Breast epithelium (tissue), 4 donors: ENCODE measurements at regions not wholly inside any gene's neighbourhood (a gene's known extent, or its start where the extent isn't known, plus 50 kb on each side); places are given as distances from the start of the nearest gene placed in this dataset.

Experiments
- DNase-seq, 2 donors: peaks; one replicate each; pipeline ENCODE4 v3.0.0-alpha.2; 2019; ENCODE audit warnings: low spot score in 2 of 2
- H3K27ac ChIP-seq, 2 donors: fragments of 200-600 bp; sonication (generic) in 1 of 2; one replicate each; pipeline ENCODE4 v1.5.1; 2016 to 2019; ENCODE audit warnings: mild to moderate bottlenecking in 1 of 2
- H3K27me3 ChIP-seq, 2 donors: fragments of 200-600 bp; sonication (generic) in 1 of 2; one replicate each; pipeline versions ENCODE4 v1.5.1 to v1.6.0; 2017 to 2019; ENCODE audit warnings: control low read depth in 1 of 2, mild to moderate bottlenecking in 1 of 2
- H3K36me3 ChIP-seq: fragments of 200-600 bp; one replicate; pipeline ENCODE4 v1.5.1; 2019
- H3K4me1 ChIP-seq, 2 donors: fragments of 200-600 bp; sonication (generic); one replicate each; pipeline ENCODE4 v1.5.1; 2016 to 2019; ENCODE audit warnings: control low read depth in 1 of 2
- H3K4me3 ChIP-seq, 3 donors: fragments of 200-600 bp; sonication (generic); 1 replicate in 2 of 3; 2 replicates in 1 of 3; pipeline ENCODE4 v1.5.1; 2016 to 2019; ENCODE audit warnings: mild to moderate bottlenecking in 3 of 3, moderate library complexity in 2 of 3
- H3K9me3 ChIP-seq, 2 donors: fragments of 200-600 bp; sonication (generic) in 1 of 2; one replicate each; pipeline ENCODE4 v1.5.1; 2016 to 2019; ENCODE audit warnings: control low read depth in 1 of 2
- POLR2A ChIP-seq: fragments of 450-650 bp; IDR thresholded peaks from one replicate; pipeline ENCODE4 v1.6.1; 2016; ENCODE audit warnings: antibody characterized with exemption, mild to moderate bottlenecking, moderate library complexity
- POLR2AphosphoS5 ChIP-seq, 3 donors: sonication (generic); formaldehyde crosslinking; IDR thresholded peaks; one replicate each; pipeline ENCODE4 v1.6.1; 2017; ENCODE audit warnings: antibody characterized with exemption in 3 of 3
- intact Hi-C: fragments of 100-400 bp; cut with DNase I; formaldehyde crosslinking; loops from one replicate; pipeline ENCODE4 v1.15.1; 2023; ENCODE audit warnings: low total_unique reads
- TF ChIP-seq, protein P1 (sequence below), 3 donors: fragments of 450-650 bp; IDR thresholded peaks; one replicate each; pipeline ENCODE4 v1.5.1; 2016 to 2017; ENCODE audit warnings: antibody characterized with exemption in 3 of 3, mild to moderate bottlenecking in 3 of 3, moderate library complexity in 3 of 3

DNA sequence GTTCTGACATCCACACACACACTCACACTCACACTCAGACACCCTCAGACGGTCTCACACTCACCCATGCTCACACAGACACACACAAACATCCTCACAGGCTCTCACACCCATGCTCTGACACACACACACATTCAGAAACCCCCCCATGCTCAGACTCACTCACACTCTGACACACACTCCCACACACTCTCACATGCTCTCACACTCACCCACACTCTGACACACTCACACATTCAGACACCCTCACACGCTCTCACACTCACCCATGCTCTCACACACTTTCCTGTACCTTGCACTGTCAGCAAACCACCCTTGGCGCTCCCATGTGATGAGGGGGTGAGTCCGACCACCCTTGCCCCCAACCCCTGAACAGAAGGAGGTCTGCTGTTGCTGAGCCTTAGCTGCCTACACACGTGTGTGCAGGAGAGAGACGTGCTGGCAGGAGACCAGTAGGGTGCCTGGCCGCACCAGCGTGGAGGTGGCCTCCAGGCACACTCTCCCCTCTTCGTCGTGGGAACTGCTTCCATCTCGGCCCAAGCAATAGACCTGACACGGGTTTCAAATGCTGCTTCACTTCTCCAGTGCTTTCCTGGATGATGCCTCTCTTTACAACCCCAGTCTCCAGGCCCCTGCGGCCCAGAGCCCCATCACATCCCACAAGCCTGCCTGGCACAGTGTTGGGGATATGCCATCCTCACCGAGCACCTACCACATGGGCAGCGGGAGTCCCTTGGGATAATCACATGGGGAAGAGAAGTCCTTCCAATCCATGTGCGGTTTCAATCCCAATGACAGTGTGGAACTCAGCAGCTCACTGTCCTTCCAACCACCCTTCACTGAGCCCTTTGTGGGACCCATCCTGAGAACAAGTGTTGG is 267.8 kb upstream of the FOXF1 start:
- H3K4me3 ChIP-seq = no peak overlapping the region
- DNase-seq = peak in 1 of 2 donors; percentile 2
- H3K9me3 ChIP-seq = peaks cover 0 to 11% of the 10 kb centered on the region in 2 donors
- no peak for TF ChIP-seq POLR2AphosphoS5 (IDR thresholded peaks at IDR 0.05)
- TF ChIP-seq, protein P1, sequence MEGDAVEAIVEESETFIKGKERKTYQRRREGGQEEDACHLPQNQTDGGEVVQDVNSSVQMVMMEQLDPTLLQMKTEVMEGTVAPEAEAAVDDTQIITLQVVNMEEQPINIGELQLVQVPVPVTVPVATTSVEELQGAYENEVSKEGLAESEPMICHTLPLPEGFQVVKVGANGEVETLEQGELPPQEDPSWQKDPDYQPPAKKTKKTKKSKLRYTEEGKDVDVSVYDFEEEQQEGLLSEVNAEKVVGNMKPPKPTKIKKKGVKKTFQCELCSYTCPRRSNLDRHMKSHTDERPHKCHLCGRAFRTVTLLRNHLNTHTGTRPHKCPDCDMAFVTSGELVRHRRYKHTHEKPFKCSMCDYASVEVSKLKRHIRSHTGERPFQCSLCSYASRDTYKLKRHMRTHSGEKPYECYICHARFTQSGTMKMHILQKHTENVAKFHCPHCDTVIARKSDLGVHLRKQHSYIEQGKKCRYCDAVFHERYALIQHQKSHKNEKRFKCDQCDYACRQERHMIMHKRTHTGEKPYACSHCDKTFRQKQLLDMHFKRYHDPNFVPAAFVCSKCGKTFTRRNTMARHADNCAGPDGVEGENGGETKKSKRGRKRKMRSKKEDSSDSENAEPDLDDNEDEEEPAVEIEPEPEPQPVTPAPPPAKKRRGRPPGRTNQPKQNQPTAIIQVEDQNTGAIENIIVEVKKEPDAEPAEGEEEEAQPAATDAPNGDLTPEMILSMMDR (IDR thresholded peaks at IDR 0.05) = no peak
- no peak for TF ChIP-seq POLR2A
- H3K27ac ChIP-seq = no peak overlapping the region
- no peaks in the 10 kb centered on the region for H3K4me1 ChIP-seq
- H3K36me3 ChIP-seq = no peaks in the 10 kb centered on the region
- intact Hi-C loops = no loop called here
- H3K27me3 ChIP-seq = peaks cover 0 to 61% of the 10 kb centered on the region in 2 donors

GRCh38 chr16:86243123-86243473 is 267.2 kb upstream of the FOXF1 start:
- Histone ChIP-seq H3K27ac (no peak overlapping the region), H3K4me1 (no peaks in the 10 kb centered on the region), H3K27me3 (peaks cover 0 to 62% of the 10 kb centered on the region in 2 donors), H3K36me3 (no peaks in the 10 kb centered on the region), H3K9me3 (peaks cover 0 to 11% of the 10 kb centered on the region in 2 donors), H3K4me3 (no peak overlapping the region)
- no peak for DNase-seq
- no peak for TF ChIP-seq POLR2A
- TF ChIP-seq, protein P1 (IDR thresholded peaks at IDR 0.05) = no peak
- TF ChIP-seq POLR2AphosphoS5 (IDR thresholded peaks at IDR 0.05) = no peak
- intact Hi-C loops = no loop called here

GRCh38 chr16:86243571-86244154 is 266.7 kb upstream of the FOXF1 start:
- Histone ChIP-seq H3K27me3 (peaks cover 0 to 65% of the 10 kb centered on the region in 2 donors), H3K36me3 (no peaks in the 10 kb centered on the region), H3K9me3 (peaks cover 0 to 11% of the 10 kb centered on the region in 2 donors), H3K4me1 (no peaks in the 10 kb centered on the region), H3K27ac (no peak overlapping the region), H3K4me3 (no peak overlapping the region)
- no peak for TF ChIP-seq POLR2A
- TF ChIP-seq, protein P1 (IDR thresholded peaks at IDR 0.05) = no peak
- DNase-seq = no peak
- intact Hi-C loops = no loop called here

- intact Hi-C loops = no loop called here
- no peak overlapping the region for H3K27ac ChIP-seq
- no peaks in the 10 kb centered on the region for H3K4me1 ChIP-seq
- no peaks in the 10 kb centered on the region for H3K36me3 ChIP-seq
- TF ChIP-seq POLR2A = no peak
- TF ChIP-seq, protein P1 (IDR thresholded peaks at IDR 0.05) = no peak
- no peak for TF ChIP-seq POLR2AphosphoS5 (IDR thresholded peaks at IDR 0.05)
- H3K27me3 ChIP-seq = peaks cover 0 to 67% of the 10 kb centered on the region in 2 donors
- H3K9me3 ChIP-seq = peaks cover 0 to 11% of the 10 kb centered on the region in 2 donors
- H3K4me3 ChIP-seq = no peak overlapping the region
- DNase-seq = no peak
These were observed 266.2 kb upstream of the FOXF1 start for GRCh38 chr16:86244158-86244557.

DNA sequence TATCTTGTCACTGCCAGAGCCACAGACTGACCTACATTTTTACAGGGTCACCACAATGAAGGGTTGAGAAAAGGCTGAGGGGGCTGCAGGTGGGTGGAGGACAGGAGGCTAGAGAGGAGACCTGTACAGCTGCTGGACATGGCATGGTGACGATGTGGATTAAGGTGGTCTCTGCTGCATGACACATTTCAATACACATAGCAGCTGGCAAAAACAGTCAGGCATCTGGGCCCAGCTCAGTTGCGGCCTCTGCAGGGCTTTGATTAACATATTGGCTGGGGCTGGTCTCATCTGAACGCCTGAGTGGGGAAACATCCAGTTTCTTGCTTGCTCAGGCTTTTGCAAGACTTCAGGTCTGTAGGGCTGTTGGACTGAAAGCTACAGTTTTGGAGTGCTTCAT is 265.4 kb upstream of the FOXF1 start:
- no peak for DNase-seq
- Histone ChIP-seq H3K27ac (no peak overlapping the region), H3K27me3 (peaks cover 0 to 63% of the 10 kb centered on the region in 2 donors), H3K4me3 (no peak overlapping the region), H3K36me3 (no peaks in the 10 kb centered on the region), H3K9me3 (peaks cover 0 to 11% of the 10 kb centered on the region in 2 donors), H3K4me1 (no peaks in the 10 kb centered on the region)
- intact Hi-C loops = no loop called here
- TF ChIP-seq POLR2AphosphoS5 (IDR thresholded peaks at IDR 0.05) (no peak), POLR2A (no peak)
- TF ChIP-seq, protein P1 (IDR thresholded peaks at IDR 0.05) = no peak
